Stimulated activated CD4-positive, alpha-beta T cell treated with anti-CD3 and anti-CD28 coated beads, Interleukin-1b, Interleukin-23, amount 100 ng/mL, for 1 hour (primary cell): ENCODE measurements at regions not wholly inside any gene's neighbourhood (a gene's known extent, or its start where the extent isn't known, plus 50 kb on each side); places are given as distances from the start of the nearest gene placed in this dataset.
"Not testable (repeated sequence)": the region's sequence is repeated elsewhere in the genome, so short reads cannot be mapped to it uniquely, and the experiment has no call there.

ENCODE experiments used
- DNase-seq, 2 donors: peaks; one replicate each; pipeline ENCODE4 v3.0.0-alpha.2; 2020; ENCODE audit warnings: low read depth in 2 of 2

- no peak for DNase-seq
Observed at GRCh38 chr6:5838656-5839396, 167.9 kb downstream of the NRN1 start.

DNA sequence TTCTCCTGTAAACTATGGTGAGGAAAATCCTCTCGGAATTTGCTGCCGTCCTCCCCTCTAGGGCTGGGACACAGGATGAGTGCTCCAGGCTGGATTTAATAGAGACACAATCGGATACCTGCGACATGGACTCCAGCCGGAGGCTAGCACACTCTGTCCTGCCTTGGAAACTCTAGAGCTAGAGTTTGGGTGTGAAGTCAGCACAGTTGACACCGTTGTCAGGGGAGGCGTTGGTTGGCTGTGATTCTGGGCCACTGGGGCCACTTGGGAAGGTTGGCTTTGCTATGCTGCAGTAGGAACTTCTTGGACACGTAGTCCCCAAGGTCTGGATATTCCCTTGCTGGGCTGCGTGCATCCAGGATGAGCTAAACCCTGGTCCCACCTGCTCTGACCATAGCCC, 169.4 kb downstream of the NRN1 start:
- DNase-seq, result no peak

- DNase-seq, result not testable (repeated sequence)
Observed at GRCh38 chr6:5836597-5836996, 170.1 kb downstream of the NRN1 start.

DNA sequence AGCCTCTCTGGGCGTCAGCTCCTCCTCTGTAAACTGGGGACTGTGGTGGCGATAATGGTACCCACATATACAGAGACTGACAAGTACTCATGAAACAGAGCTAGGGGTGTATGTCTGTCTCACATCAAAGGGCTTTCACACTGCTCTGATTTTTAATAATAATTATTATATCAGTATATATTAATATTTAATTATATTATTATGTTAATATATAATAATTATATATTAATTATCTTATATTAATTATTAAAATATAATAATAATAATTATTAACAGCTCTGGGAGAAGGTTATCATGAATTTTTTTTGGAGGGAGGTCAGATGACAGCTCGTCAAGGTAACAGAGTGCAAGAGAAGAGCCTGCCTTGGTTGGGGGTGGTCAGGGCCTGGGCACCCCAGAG, 173.6 kb downstream of the NRN1 start:
- no peak for DNase-seq

GRCh38 chr6:5832668-5833067, 174.1 kb downstream of the NRN1 start:
- DNase-seq, result no peak

- not testable (repeated sequence) for DNase-seq
Observed at GRCh38 chr6:5831219-5831862, 175.4 kb downstream of the NRN1 start.

DNA sequence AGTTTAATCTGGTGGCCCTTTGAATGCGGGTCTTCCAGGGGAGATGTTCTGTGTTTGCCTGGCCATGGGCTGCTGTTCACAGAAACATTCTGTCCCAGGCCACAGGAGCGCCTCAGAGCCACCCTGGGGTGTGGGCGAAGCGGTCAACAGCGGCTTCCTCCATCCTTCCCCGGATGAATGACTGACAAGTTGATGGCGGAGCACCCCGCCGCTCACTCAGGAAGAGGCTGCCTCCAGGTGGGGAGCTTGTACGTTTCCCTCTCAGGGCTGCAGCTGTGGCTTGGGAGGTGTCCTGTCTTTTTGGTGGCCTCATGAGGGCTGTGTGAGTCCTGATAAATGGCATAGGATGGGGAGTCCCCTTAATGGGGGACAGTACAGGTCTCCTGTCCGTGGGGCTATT, 178.4 kb downstream of the NRN1 start:
- DNase-seq, result no peak

DNA sequence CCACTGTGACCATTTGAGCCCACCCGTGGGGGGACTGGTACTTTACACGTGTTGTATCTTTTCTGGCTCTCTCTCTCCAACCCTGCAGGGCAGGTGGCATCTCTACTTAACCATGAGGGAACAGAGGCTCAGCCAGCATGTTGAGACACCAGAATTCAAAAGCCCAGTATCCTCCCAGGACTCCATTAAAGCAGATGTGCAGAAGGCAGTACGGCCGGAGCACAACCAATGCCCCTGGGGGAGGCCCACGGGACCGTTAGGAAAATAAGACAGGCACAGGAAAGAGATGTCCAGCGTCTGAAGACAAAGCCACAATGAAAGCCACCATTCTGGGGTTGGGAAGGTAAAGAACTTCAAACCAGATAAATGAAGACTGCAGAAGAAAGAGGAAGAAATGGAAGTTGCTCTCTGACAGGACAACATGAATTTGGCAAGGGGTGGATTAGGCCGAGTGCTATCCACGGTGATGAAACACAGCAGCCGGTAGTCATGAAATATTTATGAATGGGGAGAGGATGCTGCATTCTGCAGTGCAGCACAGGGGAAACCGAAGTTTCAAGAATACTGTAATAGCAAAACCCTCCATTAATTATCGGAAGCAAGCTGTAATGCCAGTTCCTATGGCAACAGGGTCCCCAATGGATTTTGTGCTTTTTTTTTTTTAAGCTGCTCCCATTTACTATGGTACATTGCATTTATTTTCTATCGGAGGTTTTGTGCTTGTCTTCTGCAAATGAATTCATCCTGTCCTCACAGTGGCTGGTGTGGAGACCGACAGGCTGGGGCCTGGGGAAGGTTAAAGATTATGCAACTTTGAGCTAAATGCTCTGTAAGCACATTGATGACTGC, 179.4 kb downstream of the NRN1 start:
- DNase-seq, result no peak

DNA sequence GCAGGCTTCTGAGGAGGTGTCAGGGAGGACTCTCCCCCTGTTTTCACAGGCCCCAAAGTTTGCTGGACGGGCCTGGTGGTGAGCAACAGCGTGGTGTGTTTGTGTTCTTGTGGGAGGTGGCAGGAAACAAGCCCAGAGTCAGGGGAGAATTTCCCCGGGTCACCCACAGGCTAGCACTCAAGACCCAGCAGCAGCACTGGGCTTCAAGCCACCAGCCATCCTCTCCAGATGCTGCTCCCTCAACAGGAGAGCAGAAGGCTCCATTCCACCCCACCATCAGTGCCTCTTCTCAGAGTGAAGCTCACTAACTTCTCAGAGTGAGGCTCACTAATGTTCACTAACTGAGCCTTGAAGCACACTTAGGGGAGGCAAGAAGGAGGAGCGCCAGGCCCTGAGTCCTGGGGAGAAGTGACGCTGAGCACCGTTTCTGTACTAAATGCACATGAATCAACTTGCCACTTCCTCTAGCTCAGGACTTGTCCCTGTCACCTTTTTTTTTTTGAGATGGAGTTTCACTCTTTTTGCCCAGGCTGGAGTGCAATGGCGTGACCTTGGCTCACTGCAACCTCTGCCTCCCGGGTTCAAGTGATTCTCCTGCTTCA, 182.2 kb downstream of the NRN1 start:
- DNase-seq, result not testable (repeated sequence)
